Neutrophil (primary cell): ENCODE measurements at regions not wholly inside any gene's neighbourhood (a gene's known extent, or its start where the extent isn't known, plus 50 kb on each side); places are given as distances from the start of the nearest gene placed in this dataset.

Source experiments
- H3K27ac ChIP-seq: fragments of 200-600 bp; sonication (generic); 2 replicates; pipeline ENCODE4 v1.5.1; 2016; ENCODE audit warnings: mild to moderate bottlenecking, moderate library complexity
- H3K27me3 ChIP-seq: fragments of 200-600 bp; sonication (generic); 2 replicates; pipeline ENCODE4 v1.6.0; 2016; ENCODE audit warnings: mild to moderate bottlenecking
- H3K36me3 ChIP-seq: fragments of 200-600 bp; sonication (generic); 2 replicates; pipeline ENCODE4 v1.5.1; 2017
- H3K4me1 ChIP-seq, 2 experiments: fragments of 200-600 bp in 1 of 2; sonication (generic) in 1 of 2; 1 replicate in 1 of 2; 2 replicates in 1 of 2; pipeline versions ENCODE4 v1.5.1 to v1.6.1; 2013 to 2016; ENCODE audit warnings: low read depth in 1 of 2, low read length in 1 of 2, mild to moderate bottlenecking in 1 of 2, moderate library complexity in 1 of 2; ENCODE audit not compliant: control insufficient read depth in 1 of 2, insufficient read depth in 1 of 2
- H3K4me3 ChIP-seq, 2 experiments: fragments of 200-600 bp in 1 of 2; sonication (generic) in 1 of 2; 1 replicate in 1 of 2; 2 replicates in 1 of 2; pipeline ENCODE4 v1.5.1; 2013 to 2016; ENCODE audit warnings: low read depth in 1 of 2, low read length in 1 of 2, mild to moderate bottlenecking in 1 of 2, moderate library complexity in 1 of 2
- H3K9me3 ChIP-seq: fragments of 200-600 bp; sonication (generic); 2 replicates; pipeline ENCODE4 v1.5.1; 2016
- TF ChIP-seq, protein P1 (sequence below): fragments of 200-600 bp; sonication (generic); IDR thresholded peaks from 2 replicates; pipeline ENCODE4 v1.5.1; 2016; ENCODE audit warnings: antibody characterized with exemption

DNA sequence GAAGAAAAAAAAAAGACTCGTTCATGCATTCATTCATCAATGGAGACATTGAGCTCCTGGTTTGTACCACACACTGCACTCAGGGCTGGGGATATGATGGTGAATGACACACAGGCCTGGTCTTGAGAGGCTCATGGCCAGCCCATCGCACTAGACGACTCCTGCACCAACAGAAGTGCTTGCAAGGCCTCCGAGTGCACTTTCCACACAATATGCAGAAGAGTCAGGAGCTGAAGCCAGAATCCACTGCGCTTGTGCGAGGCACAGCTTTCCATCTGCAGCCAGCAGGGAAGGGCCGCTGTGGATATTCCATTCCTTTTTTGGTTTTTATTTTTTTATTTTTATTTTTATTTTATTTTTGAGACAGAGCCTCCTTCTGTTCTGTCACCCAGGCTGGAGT is 192.4 kb downstream of the DICER1 start:
- H3K4me3 ChIP-seq, result no peak overlapping the region
- TF ChIP-seq, protein P1, sequence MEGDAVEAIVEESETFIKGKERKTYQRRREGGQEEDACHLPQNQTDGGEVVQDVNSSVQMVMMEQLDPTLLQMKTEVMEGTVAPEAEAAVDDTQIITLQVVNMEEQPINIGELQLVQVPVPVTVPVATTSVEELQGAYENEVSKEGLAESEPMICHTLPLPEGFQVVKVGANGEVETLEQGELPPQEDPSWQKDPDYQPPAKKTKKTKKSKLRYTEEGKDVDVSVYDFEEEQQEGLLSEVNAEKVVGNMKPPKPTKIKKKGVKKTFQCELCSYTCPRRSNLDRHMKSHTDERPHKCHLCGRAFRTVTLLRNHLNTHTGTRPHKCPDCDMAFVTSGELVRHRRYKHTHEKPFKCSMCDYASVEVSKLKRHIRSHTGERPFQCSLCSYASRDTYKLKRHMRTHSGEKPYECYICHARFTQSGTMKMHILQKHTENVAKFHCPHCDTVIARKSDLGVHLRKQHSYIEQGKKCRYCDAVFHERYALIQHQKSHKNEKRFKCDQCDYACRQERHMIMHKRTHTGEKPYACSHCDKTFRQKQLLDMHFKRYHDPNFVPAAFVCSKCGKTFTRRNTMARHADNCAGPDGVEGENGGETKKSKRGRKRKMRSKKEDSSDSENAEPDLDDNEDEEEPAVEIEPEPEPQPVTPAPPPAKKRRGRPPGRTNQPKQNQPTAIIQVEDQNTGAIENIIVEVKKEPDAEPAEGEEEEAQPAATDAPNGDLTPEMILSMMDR, result no peak
- H3K36me3 ChIP-seq, result no peaks in the 10 kb centered on the region

DNA sequence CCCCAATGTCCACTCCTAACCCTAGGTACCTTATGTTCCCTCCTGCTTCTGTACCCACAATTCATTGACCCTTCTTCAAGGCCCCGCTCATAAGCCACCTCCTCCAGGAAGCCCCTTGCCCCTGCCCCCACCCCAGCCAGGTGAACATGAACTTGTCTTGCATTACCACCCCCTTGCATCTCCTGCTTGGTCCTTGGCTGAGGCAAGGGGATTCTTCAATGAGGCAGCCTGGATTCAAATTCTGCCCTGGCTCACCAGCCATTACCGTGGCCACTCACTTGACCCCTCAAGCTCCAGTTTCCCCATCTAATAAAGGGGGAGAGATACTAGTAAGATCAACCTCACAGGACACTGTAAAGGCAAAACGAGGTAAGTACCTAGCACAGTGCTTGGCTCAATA is 193.1 kb downstream of the DICER1 start:
- TF ChIP-seq, protein P1, result no peak

More for the DNA sequence above, 192.4 kb downstream of the DICER1 start:
- no peaks in the 10 kb centered on the region for H3K4me1 ChIP-seq
- no peaks in the 10 kb centered on the region for H3K9me3 ChIP-seq
- no peak overlapping the region for H3K27ac ChIP-seq
- H3K27me3 ChIP-seq, result peaks cover 25% of the 10 kb centered on the region

DNA sequence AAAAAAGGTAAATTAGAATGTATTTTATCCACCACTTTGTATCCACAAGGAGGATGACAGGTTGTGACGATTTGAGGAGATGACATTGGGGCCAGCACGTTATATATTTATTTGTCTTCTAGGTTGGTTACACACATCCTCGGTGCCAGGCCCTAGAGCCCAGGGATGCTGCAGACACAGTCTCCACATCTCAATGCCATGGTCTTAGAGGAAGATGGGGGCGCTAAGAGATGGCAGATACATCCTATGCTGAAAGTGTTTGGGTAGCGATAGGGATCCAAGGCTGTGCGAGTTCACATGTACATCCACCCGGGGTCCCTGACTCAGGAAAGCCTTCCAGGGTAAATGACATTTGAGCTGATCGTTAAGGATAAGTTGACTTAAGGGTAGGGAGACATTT is 193.1 kb upstream of the GSC start:
- Histone ChIP-seq H3K27ac (no peak overlapping the region), H3K27me3 (peaks cover 25% of the 10 kb centered on the region), H3K4me3 (no peak overlapping the region), H3K9me3 (no peaks in the 10 kb centered on the region), H3K4me1 (no peaks in the 10 kb centered on the region), H3K36me3 (no peaks in the 10 kb centered on the region)
- TF ChIP-seq, protein P1, result no peak

More for the DNA sequence above, 193.1 kb downstream of the DICER1 start:
- Histone ChIP-seq H3K36me3 (no peaks in the 10 kb centered on the region), H3K9me3 (no peaks in the 10 kb centered on the region), H3K4me1 (no peaks in the 10 kb centered on the region), H3K27ac (no peak overlapping the region), H3K4me3 (no peak overlapping the region), H3K27me3 (peaks cover 25% of the 10 kb centered on the region)

DNA sequence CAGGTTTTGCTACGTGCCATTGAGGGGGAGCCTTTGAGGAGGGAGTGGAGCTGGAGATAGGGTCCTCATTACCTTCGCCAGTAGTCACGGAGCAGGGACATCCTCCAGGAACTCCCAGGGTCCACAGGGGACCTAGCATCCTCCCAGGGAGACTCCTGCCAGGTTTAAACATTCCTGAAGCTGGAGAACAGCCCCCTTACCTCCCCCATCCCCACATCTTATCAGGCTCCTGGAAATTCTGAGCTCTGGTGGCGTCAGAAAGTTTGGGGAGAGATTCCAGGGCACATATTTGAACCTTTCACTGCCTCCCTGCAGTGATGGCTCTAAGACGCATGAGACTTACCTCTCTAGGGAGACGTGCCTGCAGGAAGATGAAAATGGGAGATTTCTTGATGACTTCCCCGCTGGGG is 192.3 kb upstream of the GSC start:
- TF ChIP-seq, protein P1, result no peak
- no peak overlapping the region for H3K27ac ChIP-seq
- no peak overlapping the region for H3K4me3 ChIP-seq
- no peaks in the 10 kb centered on the region for H3K9me3 ChIP-seq
- H3K27me3 ChIP-seq, result peaks cover 25% of the 10 kb centered on the region
- H3K36me3 ChIP-seq, result no peaks in the 10 kb centered on the region
- H3K4me1 ChIP-seq, result no peaks in the 10 kb centered on the region

DNA sequence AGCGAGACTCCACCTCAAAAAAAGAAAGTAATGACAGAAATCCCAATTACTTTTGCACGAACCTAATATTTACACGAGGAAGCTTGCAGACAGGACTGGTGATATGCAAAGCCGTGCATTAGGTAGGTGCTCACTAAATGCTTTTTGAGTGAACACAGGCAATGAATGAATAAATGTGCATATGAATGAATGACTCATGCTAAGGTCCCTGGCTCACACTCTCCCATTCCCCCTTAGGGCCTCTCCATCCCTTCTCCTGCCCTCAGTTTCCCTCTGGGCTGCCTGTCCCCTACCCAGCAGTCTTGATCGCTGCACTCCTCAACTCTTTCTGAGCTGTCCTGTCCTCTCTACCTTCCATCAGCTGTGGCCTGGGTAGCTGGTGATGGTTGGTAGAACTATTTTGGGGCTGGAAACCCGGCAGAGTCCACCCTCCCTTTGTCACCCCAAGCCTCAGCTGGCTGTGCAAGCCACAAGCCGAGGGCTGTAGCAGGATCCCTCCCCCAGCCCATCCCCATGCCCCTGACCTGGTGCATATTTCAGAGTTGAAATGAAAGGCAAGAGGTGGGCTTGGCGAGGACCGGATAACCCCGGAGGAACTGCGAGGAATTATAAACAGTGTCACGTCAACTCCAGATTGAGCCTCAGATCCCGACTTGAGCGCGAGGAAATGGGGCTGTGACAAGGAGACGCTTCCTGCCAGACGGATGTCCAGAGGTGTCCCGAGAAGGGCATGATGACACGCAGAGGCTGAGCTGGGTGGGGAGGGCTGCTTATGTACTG is 191.7 kb upstream of the GSC start:
- TF ChIP-seq, protein P1, result no peak
- Histone ChIP-seq H3K27me3 (peaks cover 25% of the 10 kb centered on the region), H3K4me3 (no peak overlapping the region), H3K9me3 (no peaks in the 10 kb centered on the region), H3K27ac (no peak overlapping the region), H3K36me3 (no peaks in the 10 kb centered on the region), H3K4me1 (no peaks in the 10 kb centered on the region)
